BLaER1 treated with 17β-estradiol and CSF1 and Interleukin-3, amounts not matched to agents 10 nM and 100 nM (cell line): ENCODE measurements at regions not wholly inside any gene's neighbourhood (a gene's known extent, or its start where the extent isn't known, plus 50 kb on each side); places are given as distances from the start of the nearest gene placed in this dataset.
A peak's percentile ranks its signal among the peaks of the same experiment; 100 is the strongest.

Source experiments
- H3K27ac ChIP-seq, 11 experiments: shearing (Covaris generic); formaldehyde crosslinking; 2 replicates each; pipeline ENCODE4 v1.8.1; 2022
- H3K27me3 ChIP-seq, 11 experiments: shearing (Covaris generic); formaldehyde crosslinking; 2 replicates each; pipeline ENCODE4 v1.8.1; 2022
- H3K36me3 ChIP-seq, 11 experiments: shearing (Covaris generic); formaldehyde crosslinking; 2 replicates each; pipeline ENCODE4 v1.8.1; 2022
- H3K4me1 ChIP-seq, 10 experiments: shearing (Covaris generic); formaldehyde crosslinking; 2 replicates each; pipeline ENCODE4 v1.8.1; 2022
- H3K4me2 ChIP-seq, 11 experiments: shearing (Covaris generic); formaldehyde crosslinking; 2 replicates each; pipeline ENCODE4 v1.8.1; 2022
- H3K4me3 ChIP-seq, 10 experiments: shearing (Covaris generic); formaldehyde crosslinking; 2 replicates each; pipeline ENCODE4 v1.8.1; 2022
- H3K9ac ChIP-seq, 11 experiments: shearing (Covaris generic); formaldehyde crosslinking; 2 replicates each; pipeline ENCODE4 v1.8.1; 2022
- H3K9me3 ChIP-seq, 11 experiments: shearing (Covaris generic); formaldehyde crosslinking; replicated peaks in 1 of 11; 2 replicates each; pipeline ENCODE4 v1.8.1; 2022
- H4K20me1 ChIP-seq, 11 experiments: shearing (Covaris generic); formaldehyde crosslinking; 2 replicates each; pipeline ENCODE4 v1.8.1; 2022
- Cebpa-rat ChIP-seq, 11 experiments: shearing (Covaris generic); IDR thresholded peaks; 2 replicates each; pipeline ENCODE4 v1.8.1; 2022

DNA sequence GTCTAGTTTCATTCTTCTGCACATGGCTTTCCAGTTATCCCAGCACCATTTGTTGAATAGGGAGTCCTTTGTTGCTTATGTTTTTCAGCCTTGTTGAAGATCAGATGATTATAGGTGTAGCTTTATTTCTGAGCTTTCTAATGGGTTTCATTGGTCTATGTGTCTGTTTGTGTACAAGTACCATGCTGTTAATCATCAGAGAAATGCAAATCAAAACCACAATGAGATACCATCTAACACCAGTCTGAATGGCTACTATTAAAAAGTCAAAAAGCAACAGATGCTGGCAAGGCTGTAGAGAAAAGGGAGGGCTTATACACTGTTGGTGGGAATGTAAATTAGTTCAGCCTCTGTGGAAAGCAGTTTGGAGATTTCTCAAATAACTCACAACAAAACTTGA, 321.5 kb upstream of the PTBP2 start:
- Histone ChIP-seq H3K27me3 (no peaks in the 10 kb centered on the region), H3K4me3 (no peak overlapping the region), H3K4me1 (peaks cover 0 to 7% (median 0%) of the 10 kb centered on the region in 10 experiments; a peak in 4 of 20 replicates), H3K27ac (no peak overlapping the region), H4K20me1 (no peaks in the 10 kb centered on the region), H3K36me3 (no peaks in the 10 kb centered on the region), H3K9ac (no peak overlapping the region), H3K4me2 (no peak overlapping the region), H3K9me3 (no peaks in the 10 kb centered on the region)
- no peak for TF ChIP-seq Cebpa-rat (IDR thresholded peaks at IDR 0.05)

DNA sequence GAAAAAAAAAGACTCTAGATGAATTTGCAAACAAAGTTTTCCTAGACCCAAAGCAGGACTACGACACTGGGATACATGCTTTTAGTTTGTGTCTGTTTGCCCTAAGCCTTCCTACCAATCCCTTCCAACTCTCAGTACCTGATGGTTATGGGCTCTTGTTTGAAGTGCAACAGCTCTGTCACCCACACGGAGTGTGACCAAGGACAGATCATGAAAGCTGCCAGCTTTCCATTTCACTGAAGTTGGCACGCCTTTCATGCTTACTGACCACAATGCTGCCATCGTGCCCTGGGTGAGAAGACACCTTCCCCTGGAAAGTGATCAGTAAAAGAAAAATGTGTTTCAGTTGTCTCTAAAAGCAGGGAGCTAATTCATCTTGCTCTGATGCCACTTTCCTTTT, 312.5 kb upstream of the PTBP2 start:
- Histone ChIP-seq H3K9me3 (no peaks in the 10 kb centered on the region), H3K36me3 (no peaks in the 10 kb centered on the region), H3K27me3 (no peaks in the 10 kb centered on the region), H3K4me3 (no peak overlapping the region), H3K4me1 (no peaks in the 10 kb centered on the region), H3K27ac (no peak overlapping the region), H3K9ac (no peak overlapping the region), H3K4me2 (no peak overlapping the region), H4K20me1 (no peaks in the 10 kb centered on the region)
- TF ChIP-seq Cebpa-rat (IDR thresholded peaks at IDR 0.05) = no peak

DNA sequence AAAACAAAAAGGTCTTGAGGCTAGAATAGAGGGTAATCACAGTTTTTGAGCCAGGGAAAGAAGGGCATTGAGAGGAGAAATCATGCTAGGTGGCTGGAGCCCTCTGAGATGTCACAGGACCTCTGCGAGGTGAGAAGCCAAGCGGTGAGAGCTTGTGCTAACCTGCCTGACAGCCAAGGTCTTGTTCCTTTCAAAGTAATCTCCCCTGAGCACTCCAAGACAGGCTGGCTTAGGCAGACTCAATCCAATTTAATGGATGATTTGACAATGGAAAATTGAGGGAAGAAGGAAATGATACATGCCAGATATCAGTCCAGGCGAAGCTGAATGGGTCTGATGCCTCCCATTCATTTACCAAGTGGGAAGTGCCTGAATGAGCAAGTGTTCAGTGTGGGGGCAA, 311.9 kb upstream of the PTBP2 start:
- H3K9ac ChIP-seq = no peak overlapping the region
- H3K4me2 ChIP-seq = no peak overlapping the region
- no peak for TF ChIP-seq Cebpa-rat (IDR thresholded peaks at IDR 0.05)
- no peaks in the 10 kb centered on the region for H3K27me3 ChIP-seq
- H3K27ac ChIP-seq = no peak overlapping the region
- no peaks in the 10 kb centered on the region for H4K20me1 ChIP-seq
- no peak overlapping the region for H3K4me3 ChIP-seq
- H3K36me3 ChIP-seq = no peaks in the 10 kb centered on the region
- no peaks in the 10 kb centered on the region for H3K4me1 ChIP-seq
- H3K9me3 ChIP-seq = no peaks in the 10 kb centered on the region

DNA sequence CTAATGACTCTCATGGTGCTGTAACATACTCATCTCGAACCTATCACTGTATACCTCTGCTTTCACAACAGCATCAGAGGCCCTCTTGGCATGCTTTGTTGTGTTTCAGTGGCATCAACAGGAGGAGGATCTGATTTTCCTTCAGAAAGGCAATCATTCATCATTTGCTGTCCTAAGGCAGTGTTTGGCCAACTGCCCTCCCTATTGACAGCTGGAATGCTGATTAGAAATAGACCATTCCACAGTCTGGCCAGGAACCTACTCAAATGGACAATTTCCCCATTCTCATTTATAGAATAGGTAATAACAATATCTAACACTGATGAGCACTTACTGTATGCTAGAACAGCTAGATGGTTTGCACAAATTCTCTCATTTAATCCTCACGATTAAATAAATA, 310.6 kb upstream of the PTBP2 start:
- Histone ChIP-seq H3K9ac (no peak overlapping the region), H3K4me3 (no peak overlapping the region), H4K20me1 (no peaks in the 10 kb centered on the region), H3K9me3 (no peaks in the 10 kb centered on the region), H3K27me3 (no peaks in the 10 kb centered on the region), H3K27ac (no peak overlapping the region), H3K36me3 (no peaks in the 10 kb centered on the region), H3K4me1 (peaks cover 0 to under 1% (median 0%) of the 10 kb centered on the region in 10 experiments; a peak in 1 of 20 replicates), H3K4me2 (no peak overlapping the region)
- TF ChIP-seq Cebpa-rat (IDR thresholded peaks at IDR 0.05) = no peak

DNA sequence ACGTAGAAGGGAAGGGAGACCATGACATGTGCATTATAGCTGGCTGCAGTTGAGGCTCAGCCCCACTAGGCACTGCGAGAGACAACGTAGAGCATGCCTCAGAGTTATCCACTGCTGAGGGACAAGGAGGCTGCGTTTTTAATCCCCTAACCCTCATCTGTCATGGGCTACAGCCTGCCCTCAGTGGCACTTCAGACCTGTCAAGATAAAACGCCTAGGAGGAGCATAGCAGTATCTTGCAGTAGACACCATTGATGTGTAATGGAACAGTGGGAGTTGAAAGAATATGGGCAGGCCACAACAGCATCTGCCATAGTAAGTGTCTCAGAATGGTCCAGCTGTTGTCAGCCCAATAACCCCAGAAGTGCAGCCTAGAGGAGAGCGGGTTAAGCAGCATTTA, 307.0 kb upstream of the PTBP2 start:
- TF ChIP-seq Cebpa-rat (IDR thresholded peaks at IDR 0.05) = no peak
- no peaks in the 10 kb centered on the region for H3K36me3 ChIP-seq
- no peaks in the 10 kb centered on the region for H3K27me3 ChIP-seq
- H3K4me1 ChIP-seq = peaks cover 0 to 12% (median 0%) of the 10 kb centered on the region in 10 experiments; a peak in 1 of 20 replicates
- H3K4me3 ChIP-seq = no peak overlapping the region
- no peak overlapping the region for H3K4me2 ChIP-seq
- H3K9me3 ChIP-seq = no peaks in the 10 kb centered on the region
- no peak overlapping the region for H3K9ac ChIP-seq
- H3K27ac ChIP-seq = no peak overlapping the region
- no peaks in the 10 kb centered on the region for H4K20me1 ChIP-seq

DNA sequence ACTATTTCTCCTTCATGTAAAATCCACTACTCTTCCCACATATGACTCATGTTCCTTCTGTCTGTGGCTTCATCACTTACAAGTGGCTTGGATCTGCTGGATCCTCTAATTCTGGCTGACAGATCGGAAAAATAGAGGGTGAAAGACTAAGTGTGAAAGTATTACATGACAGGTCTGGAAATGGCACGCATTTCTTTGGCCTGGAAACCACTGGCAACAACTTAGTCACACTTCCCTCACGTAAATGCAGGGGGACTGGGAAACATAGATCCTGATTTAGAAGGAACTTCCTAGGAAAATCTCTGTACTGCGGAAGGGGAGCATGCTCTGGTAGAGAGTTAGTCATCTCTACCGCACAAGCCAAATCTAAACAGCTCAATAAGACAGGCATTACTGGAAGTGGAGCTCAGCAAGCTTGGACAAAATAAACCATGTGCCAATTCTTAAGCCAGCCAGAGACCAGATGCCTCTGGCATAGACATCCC, 305.4 kb upstream of the PTBP2 start:
- Histone ChIP-seq H3K4me3 (no peak overlapping the region), H3K36me3 (no peaks in the 10 kb centered on the region), H3K27ac (no peak overlapping the region), H4K20me1 (no peaks in the 10 kb centered on the region), H3K9me3 (no peaks in the 10 kb centered on the region), H3K27me3 (no peaks in the 10 kb centered on the region), H3K4me2 (no peak overlapping the region), H3K9ac (no peak overlapping the region), H3K4me1 (peaks cover 0 to 12% (median 0%) of the 10 kb centered on the region in 10 experiments; a peak in 1 of 20 replicates)
- no peak for TF ChIP-seq Cebpa-rat (IDR thresholded peaks at IDR 0.05)

DNA sequence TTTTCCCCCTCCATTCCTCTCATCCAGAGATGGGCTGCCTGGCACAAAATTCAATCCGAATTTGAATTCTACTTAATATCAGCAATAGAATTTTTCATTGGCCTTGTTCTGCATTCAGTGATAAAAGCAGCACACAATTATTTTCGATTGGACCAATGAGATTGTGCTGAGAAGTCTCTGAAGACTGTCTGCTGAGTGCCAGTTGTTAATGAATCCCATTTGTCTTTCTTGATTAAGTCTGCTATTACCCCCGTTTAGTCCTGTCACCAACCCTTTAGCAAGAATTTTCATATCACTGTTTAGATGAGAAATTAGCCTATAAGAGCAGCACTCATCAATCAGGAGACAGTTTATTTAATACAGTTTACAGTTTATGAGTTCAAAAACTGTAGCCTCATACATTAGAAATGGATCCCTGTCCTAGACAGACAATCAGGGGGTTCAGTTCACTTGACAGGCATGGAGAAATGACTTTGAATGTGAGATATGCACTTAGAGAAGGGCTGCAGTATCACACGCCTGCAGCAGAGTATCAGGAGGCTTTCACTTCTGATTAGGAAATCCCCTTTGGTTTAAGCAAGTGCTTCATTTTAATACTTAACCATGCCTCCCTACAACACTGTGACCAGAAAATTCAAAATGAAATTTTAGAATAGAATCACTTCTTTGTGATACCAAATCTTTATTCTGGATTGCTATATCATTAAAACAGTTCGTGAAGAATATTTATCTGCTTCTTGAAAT, 304.7 kb upstream of the PTBP2 start:
- Histone ChIP-seq H3K4me3 (no peak overlapping the region), H3K27ac (no peak overlapping the region), H3K4me1 (peaks cover 0 to 12% (median 0%) of the 10 kb centered on the region in 10 experiments; a peak in 1 of 20 replicates), H4K20me1 (no peaks in the 10 kb centered on the region), H3K9ac (no peak overlapping the region), H3K9me3 (no peaks in the 10 kb centered on the region), H3K27me3 (no peaks in the 10 kb centered on the region), H3K36me3 (no peaks in the 10 kb centered on the region), H3K4me2 (no peak overlapping the region)
- TF ChIP-seq Cebpa-rat (IDR thresholded peaks at IDR 0.05) = no peak

DNA sequence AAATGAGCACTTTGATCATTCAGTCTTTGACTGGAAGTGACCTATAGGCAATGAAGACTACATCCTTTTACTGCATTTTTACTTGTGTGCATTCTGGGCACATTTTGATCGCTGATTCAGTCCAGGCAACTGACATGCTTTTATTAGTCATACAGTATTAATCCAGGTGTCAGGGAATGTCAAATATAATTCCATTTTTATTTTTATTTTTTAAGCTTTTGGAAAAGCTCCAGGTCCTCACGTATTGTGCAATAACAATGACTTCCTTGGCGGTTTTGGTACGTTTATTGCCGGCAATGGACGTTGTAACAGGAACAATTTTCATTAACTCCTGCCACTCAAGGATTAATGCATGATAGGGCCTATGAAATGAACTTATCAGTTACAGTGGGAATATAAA, 302.6 kb upstream of the PTBP2 start:
- H3K27me3 ChIP-seq = no peaks in the 10 kb centered on the region
- TF ChIP-seq Cebpa-rat (IDR thresholded peaks at IDR 0.05) = peak in 3 of 11 experiments; percentile 14 to 54 (median 38); a peak in 1 of 22 replicates
- H4K20me1 ChIP-seq = no peaks in the 10 kb centered on the region
- no peak overlapping the region for H3K4me2 ChIP-seq
- no peak overlapping the region for H3K4me3 ChIP-seq
- H3K9me3 ChIP-seq = no peaks in the 10 kb centered on the region
- H3K36me3 ChIP-seq = no peaks in the 10 kb centered on the region
- H3K4me1 ChIP-seq = peaks cover 0 to 12% (median 0%) of the 10 kb centered on the region in 10 experiments; a peak in 1 of 20 replicates
- H3K27ac ChIP-seq = no peak overlapping the region
- no peak overlapping the region for H3K9ac ChIP-seq

DNA sequence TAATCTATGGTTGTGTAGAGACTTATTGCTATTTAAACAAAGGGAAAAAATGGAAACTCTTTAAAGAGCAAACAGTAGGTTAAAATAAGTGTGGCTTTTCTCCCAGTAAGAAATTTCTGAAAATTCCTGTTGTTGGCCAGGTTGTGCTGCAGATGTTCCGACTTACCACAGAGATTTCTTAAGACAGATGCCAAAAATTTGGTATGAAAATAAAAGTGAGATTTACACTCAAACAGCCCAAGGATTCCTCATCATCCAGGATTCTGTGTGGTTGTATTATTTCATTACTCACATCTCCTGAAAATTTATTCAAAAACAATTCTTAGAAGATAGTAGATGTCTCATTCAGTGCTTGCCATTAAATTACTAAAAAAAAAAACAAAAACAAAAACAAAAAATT, 296.7 kb upstream of the PTBP2 start:
- H3K4me1 ChIP-seq = no peaks in the 10 kb centered on the region
- no peak overlapping the region for H3K27ac ChIP-seq
- no peaks in the 10 kb centered on the region for H4K20me1 ChIP-seq
- H3K9ac ChIP-seq = no peak overlapping the region
- no peak overlapping the region for H3K4me2 ChIP-seq
- no peaks in the 10 kb centered on the region for H3K36me3 ChIP-seq
- TF ChIP-seq Cebpa-rat (IDR thresholded peaks at IDR 0.05) = no peak
- H3K9me3 ChIP-seq = no peaks in the 10 kb centered on the region
- no peak overlapping the region for H3K4me3 ChIP-seq
- no peaks in the 10 kb centered on the region for H3K27me3 ChIP-seq
